MCF 10A (cell line): ENCODE measurements at regions not wholly inside any gene's neighbourhood (a gene's known extent, or its start where the extent isn't known, plus 50 kb on each side); places are given as distances from the start of the nearest gene placed in this dataset.

ENCODE experiments used
- BruUV-seq: library from RNA; stranded (reverse); fragments of 400-500 nt; replicated peaks from 2 replicates; lab custom pipeline; 2021; lab: Mats Ljungman, UMichigan
- CTCF ChIA-PET: fragments of 300-600 bp; sonication (Branson Sonifier 250); formaldehyde crosslinking; extraction: SDS; loops from one replicate; lab custom pipeline; 2021; ENCODE audit warnings: antibody characterized with exemption, inconsistent platforms; lab: Yijun Ruan, JAX
- POLR2A ChIA-PET: fragments of 300-600, 350-650 bp; sonication (Branson Sonifier 250); formaldehyde crosslinking; extraction: SDS; loops from one replicate; lab custom pipeline; 2020; ENCODE audit warnings: antibody characterized with exemption, inconsistent platforms; lab: Yijun Ruan, JAX
- DNase-seq: peaks from one replicate; pipeline ENCODE4 v3.0.0-alpha.2; 2018; ENCODE audit not compliant: unreplicated experiment
- H3K27ac Mint-ChIP-seq: one replicate; pipeline ENCODE4 v1.8.0; 2022; ENCODE audit warnings: mild to moderate bottlenecking, low read depth, mixed read lengths; ENCODE audit not compliant: unreplicated experiment
- H3K27me3 Mint-ChIP-seq: one replicate; pipeline ENCODE4 v1.8.0; 2022; ENCODE audit warnings: mixed read lengths; ENCODE audit not compliant: insufficient read depth, unreplicated experiment
- H3K36me3 Mint-ChIP-seq: one replicate; pipeline ENCODE4 v1.8.0; 2022; ENCODE audit warnings: mild to moderate bottlenecking, moderate library complexity, mixed read lengths; ENCODE audit not compliant: insufficient read depth, unreplicated experiment
- H3K4me1 Mint-ChIP-seq: one replicate; pipeline ENCODE4 v1.8.0; 2022; ENCODE audit warnings: mixed read lengths; ENCODE audit not compliant: insufficient read depth, unreplicated experiment
- H3K4me3 Mint-ChIP-seq: one replicate; pipeline ENCODE4 v1.8.0; 2022; ENCODE audit warnings: mild to moderate bottlenecking, moderate library complexity, mixed read lengths; ENCODE audit not compliant: unreplicated experiment
- H3K9me3 Mint-ChIP-seq: one replicate; pipeline ENCODE4 v1.8.0; 2022; ENCODE audit warnings: mixed read lengths; ENCODE audit not compliant: unreplicated experiment
- CTCF ChIP-seq: fragments of 200-600 bp; IDR thresholded peaks from one replicate; pipeline ENCODE4 v1.8.0; 2022; ENCODE audit warnings: antibody characterized with exemption, mild to moderate bottlenecking; ENCODE audit not compliant: unreplicated experiment
- intact Hi-C: fragments of 100-400 bp; cut with micrococcal nuclease; formaldehyde crosslinking; loops from 2 replicates; pipeline ENCODE4 v1.14.1; 2022

GRCh38 chr10:123348691-123349572 lies 194.7 kb downstream of the BUB3 start:
- no peaks in the 10 kb centered on the region for H3K9me3 Mint-ChIP-seq
- POLR2A ChIA-PET = no interaction called here
- BruUV-seq = no TSS peak
- CTCF ChIA-PET = no interaction called here
- no peak overlapping the region for H3K27ac Mint-ChIP-seq
- intact Hi-C loops = no loop called here
- TF ChIP-seq CTCF = no peak
- no peaks in the 10 kb centered on the region for H3K36me3 Mint-ChIP-seq
- H3K4me3 Mint-ChIP-seq = no peak overlapping the region
- H3K4me1 Mint-ChIP-seq = no peaks in the 10 kb centered on the region
- DNase-seq = no peak
- H3K27me3 Mint-ChIP-seq = no peaks in the 10 kb centered on the region

GRCh38 chr10:123351715-123352114 lies 197.5 kb downstream of the BUB3 start:
- H3K9me3 Mint-ChIP-seq = no peaks in the 10 kb centered on the region
- H3K36me3 Mint-ChIP-seq = no peaks in the 10 kb centered on the region
- intact Hi-C loops = no loop called here
- BruUV-seq = no TSS peak
- ChIA-PET POLR2A (no interaction called here), CTCF (no interaction called here)
- H3K4me3 Mint-ChIP-seq = no peak overlapping the region
- TF ChIP-seq CTCF = no peak
- no peak for DNase-seq
- no peak overlapping the region for H3K27ac Mint-ChIP-seq
- no peaks in the 10 kb centered on the region for H3K27me3 Mint-ChIP-seq
- H3K4me1 Mint-ChIP-seq = no peaks in the 10 kb centered on the region

GRCh38 chr10:123354521-123354920 lies 200.3 kb downstream of the BUB3 start:
- no peaks in the 10 kb centered on the region for H3K36me3 Mint-ChIP-seq

More at GRCh38 chr10:123354521-123354920, 200.3 kb downstream of the BUB3 start:
- no TSS peak for BruUV-seq
- no peak overlapping the region for H3K27ac Mint-ChIP-seq
- ChIA-PET CTCF (no interaction called here), POLR2A (no interaction called here)
- H3K27me3 Mint-ChIP-seq = no peaks in the 10 kb centered on the region
- H3K4me3 Mint-ChIP-seq = no peak overlapping the region
- no peak for TF ChIP-seq CTCF
- intact Hi-C loops = no loop called here
- no peaks in the 10 kb centered on the region for H3K4me1 Mint-ChIP-seq
- no peak for DNase-seq
- H3K9me3 Mint-ChIP-seq = no peaks in the 10 kb centered on the region
